OCI-LY7 (cell line): ENCODE measurements at regions not wholly inside any gene's neighbourhood (a gene's known extent, or its start where the extent isn't known, plus 50 kb on each side); places are given as distances from the start of the nearest gene placed in this dataset.

Experiments
- BruUV-seq: library from RNA; stranded (reverse); fragments of 400-500 nt; replicated peaks from 2 replicates; lab custom pipeline; 2021; lab: Mats Ljungman, UMichigan
- CTCF ChIA-PET: fragments of 300-600 bp; sonication (Branson Sonifier 250); formaldehyde crosslinking; loops from one replicate; lab custom pipeline; 2022; ENCODE audit warnings: antibody characterized with exemption; ENCODE audit not compliant: unreplicated experiment; lab: Charles Lee
- POLR2A ChIA-PET: fragments of 300-600 bp; sonication (Branson Sonifier 250); formaldehyde crosslinking; loops from one replicate; lab custom pipeline; 2022; ENCODE audit warnings: antibody characterized with exemption; lab: Charles Lee
- DNase-seq: peaks from one replicate; pipeline ENCODE4 v3.0.0-alpha.2; 2015; ENCODE audit warnings: low spot score
- H2AFZ ChIP-seq: fragments of 200-600 bp; sonication (generic), shearing (Covaris generic); 2 replicates; pipeline ENCODE4 v1.6.1; 2014; ENCODE audit warnings: mild to moderate bottlenecking, antibody characterized with exemption, low read length, moderate library complexity
- H3K27ac ChIP-seq: fragments of 200-600 bp; sonication (generic); 2 replicates; pipeline ENCODE4 v1.5.1; 2014; ENCODE audit warnings: mixed run types, low read depth, mild to moderate bottlenecking, moderate library complexity, low read length, inconsistent platforms; ENCODE audit not compliant: poor library complexity, severe bottlenecking
- H3K36me3 ChIP-seq: fragments of 200-600 bp; sonication (generic); 2 replicates; pipeline ENCODE4 v1.6.1; 2014; ENCODE audit warnings: mild to moderate bottlenecking, antibody characterized with exemption, low read length, moderate library complexity, mixed read lengths; ENCODE audit not compliant: insufficient read depth
- H3K4me1 ChIP-seq: fragments of 200-600 bp; sonication (generic); 2 replicates; pipeline ENCODE4 v1.5.1; 2014; ENCODE audit warnings: mild to moderate bottlenecking, low read length; ENCODE audit not compliant: insufficient read depth, poor library complexity, severe bottlenecking
- H3K4me2 ChIP-seq: fragments of 200-600 bp; sonication (generic); 2 replicates; pipeline ENCODE4 v1.6.1; 2014; ENCODE audit warnings: mild to moderate bottlenecking, low read length
- H3K4me3 ChIP-seq: fragments of 200-600 bp; sonication (generic); 2 replicates; pipeline ENCODE4 v1.5.1; 2014; ENCODE audit warnings: mild to moderate bottlenecking, low read depth, low read length; ENCODE audit not compliant: poor library complexity, severe bottlenecking
- H3K79me2 ChIP-seq: fragments of 200-600 bp; sonication (generic); 2 replicates; pipeline ENCODE4 v1.6.1; 2016; ENCODE audit warnings: low read depth, mild to moderate bottlenecking, low read length, moderate library complexity, mixed read lengths; ENCODE audit not compliant: insufficient read depth
- H3K9me2 ChIP-seq: fragments of 200-600 bp; sonication (generic); 2 replicates; pipeline ENCODE4 v1.6.1; 2016; ENCODE audit warnings: mild to moderate bottlenecking, low read length, mixed read lengths; ENCODE audit not compliant: insufficient read depth
- H3K9me3 ChIP-seq: fragments of 200-600 bp; sonication (generic); 2 replicates; pipeline ENCODE4 v1.6.1; 2014; ENCODE audit warnings: mild to moderate bottlenecking, mixed run types, low read length, mixed read lengths
- H4K20me1 ChIP-seq: fragments of 200-600 bp; sonication (generic); 2 replicates; pipeline ENCODE4 v1.6.1; 2014; ENCODE audit warnings: mild to moderate bottlenecking, antibody characterized with exemption, low read length, moderate library complexity, mixed read lengths; ENCODE audit not compliant: insufficient read depth
- CTCF ChIP-seq: fragments of 200-600 bp; sonication (generic); conservative IDR thresholded peaks from 2 replicates; pipeline ENCODE4 v1.5.1; 2014; ENCODE audit warnings: mild to moderate bottlenecking, antibody characterized with exemption, low read length, moderate library complexity, mixed read lengths
- EZH2phosphoT487 ChIP-seq: fragments of 200-600 bp; sonication (generic); IDR thresholded peaks from 2 replicates; pipeline ENCODE4 v1.6.1; 2018; ENCODE audit warnings: low read depth, borderline replicate concordance, mild to moderate bottlenecking, mixed run types, antibody characterized with exemption, low read length, moderate library complexity, mixed read lengths
- intact Hi-C: fragments of 100-400 bp; cut with micrococcal nuclease; formaldehyde crosslinking; loops from one replicate; pipeline ENCODE4 v1.10.0; 2022; ENCODE audit not compliant: unreplicated experiment

DNA sequence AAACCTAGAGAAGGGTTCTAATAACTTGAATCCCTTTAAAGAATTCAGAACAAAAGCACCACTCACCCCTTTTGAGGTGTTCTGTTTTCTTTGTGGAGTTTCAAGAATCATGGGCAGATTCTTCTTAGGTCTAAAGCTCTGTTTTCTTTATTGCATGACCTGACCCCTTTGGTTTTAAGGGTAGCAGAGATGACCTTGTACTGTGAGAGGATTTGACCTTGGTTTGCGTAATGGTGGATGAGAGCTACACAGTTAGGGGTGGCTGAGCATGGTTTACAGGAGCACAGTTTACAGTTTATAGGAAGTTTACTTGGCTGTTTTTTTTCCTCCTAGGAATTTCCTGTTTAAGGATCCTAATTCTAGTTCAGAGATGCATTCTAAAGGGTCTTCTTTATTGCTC is 1095.6 kb upstream of the NRXN1 start:
- no peak overlapping the region for H3K4me2 ChIP-seq
- H3K4me1 ChIP-seq = peaks cover 8% of the 10 kb centered on the region
- peaks cover 11% of the 10 kb centered on the region for H3K9me3 ChIP-seq
- no peaks in the 10 kb centered on the region for H3K36me3 ChIP-seq
- H3K9me2 ChIP-seq = no peaks in the 10 kb centered on the region
- no peak overlapping the region for H3K4me3 ChIP-seq
- intact Hi-C loops = no loop called here
- no peak overlapping the region for H3K27ac ChIP-seq
- no peak for DNase-seq
- no TSS peak for BruUV-seq
- H2AFZ ChIP-seq = no peak overlapping the region
- POLR2A ChIA-PET = no interaction called here
- TF ChIP-seq CTCF = no peak
- no peak for TF ChIP-seq EZH2phosphoT487
- no peaks in the 10 kb centered on the region for H3K79me2 ChIP-seq
- no peaks in the 10 kb centered on the region for H4K20me1 ChIP-seq
- CTCF ChIA-PET = no interaction called here

- Histone ChIP-seq H3K4me1 (no peaks in the 10 kb centered on the region), H2AFZ (no peak overlapping the region), H4K20me1 (no peaks in the 10 kb centered on the region), H3K9me2 (no peaks in the 10 kb centered on the region), H3K4me3 (no peak overlapping the region), H3K4me2 (no peak overlapping the region), H3K79me2 (no peaks in the 10 kb centered on the region), H3K27ac (no peak overlapping the region), H3K9me3 (no peaks in the 10 kb centered on the region), H3K36me3 (no peaks in the 10 kb centered on the region)
- ChIA-PET POLR2A (no interaction called here), CTCF (no interaction called here)
- no TSS peak for BruUV-seq
- TF ChIP-seq CTCF (no peak), EZH2phosphoT487 (no peak)
- no peak for DNase-seq
- intact Hi-C loops = no loop called here
These were observed 1085.4 kb upstream of the NRXN1 start for GRCh38 chr2:52117299-52117698.

DNA sequence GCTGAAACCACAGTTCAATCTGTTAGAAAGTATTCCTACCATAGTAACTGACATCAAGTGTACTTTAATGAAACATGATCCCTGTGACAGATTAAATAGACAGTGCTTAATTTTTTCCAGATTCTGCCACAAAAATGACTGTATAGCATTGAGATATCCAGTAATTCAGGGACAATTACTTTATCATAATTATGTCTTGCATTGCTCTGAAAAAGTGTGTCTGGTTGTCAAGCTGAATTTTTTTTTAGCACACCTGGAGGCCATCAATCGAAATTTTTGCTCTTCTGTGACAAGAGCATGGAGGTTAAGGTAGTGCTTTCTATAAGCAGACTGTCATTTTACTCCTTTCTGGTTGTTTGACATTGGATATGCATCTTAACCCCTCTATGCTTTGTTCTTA is 1083.8 kb upstream of the NRXN1 start:
- Histone ChIP-seq H4K20me1 (no peaks in the 10 kb centered on the region), H3K4me1 (no peaks in the 10 kb centered on the region), H3K4me3 (no peak overlapping the region), H2AFZ (no peak overlapping the region), H3K36me3 (no peaks in the 10 kb centered on the region), H3K9me3 (no peaks in the 10 kb centered on the region), H3K79me2 (no peaks in the 10 kb centered on the region), H3K4me2 (no peak overlapping the region), H3K27ac (no peak overlapping the region), H3K9me2 (no peaks in the 10 kb centered on the region)
- no TSS peak for BruUV-seq
- POLR2A ChIA-PET = interaction anchor here (0.6 to 0.7 kb wide), 2 partner anchors 25 to 203 kb away, joined by 3 to 4 read pairs; no protein-coding TSS in a partner anchor
- TF ChIP-seq EZH2phosphoT487 (no peak), CTCF (no peak)
- intact Hi-C loops = no loop called here
- CTCF ChIA-PET = no interaction called here
- DNase-seq = no peak
